GM19452 (cell line): ENCODE measurements at regions not wholly inside any gene's neighbourhood (a gene's known extent, or its start where the extent isn't known, plus 50 kb on each side); places are given as distances from the start of the nearest gene placed in this dataset.

ENCODE experiments used
- ATAC-seq: cut with Tn5 transposase; IDR thresholded peaks from one replicate; pipeline ENCODE4 v1.9.1; 2021; ENCODE audit not compliant: unreplicated experiment

DNA sequence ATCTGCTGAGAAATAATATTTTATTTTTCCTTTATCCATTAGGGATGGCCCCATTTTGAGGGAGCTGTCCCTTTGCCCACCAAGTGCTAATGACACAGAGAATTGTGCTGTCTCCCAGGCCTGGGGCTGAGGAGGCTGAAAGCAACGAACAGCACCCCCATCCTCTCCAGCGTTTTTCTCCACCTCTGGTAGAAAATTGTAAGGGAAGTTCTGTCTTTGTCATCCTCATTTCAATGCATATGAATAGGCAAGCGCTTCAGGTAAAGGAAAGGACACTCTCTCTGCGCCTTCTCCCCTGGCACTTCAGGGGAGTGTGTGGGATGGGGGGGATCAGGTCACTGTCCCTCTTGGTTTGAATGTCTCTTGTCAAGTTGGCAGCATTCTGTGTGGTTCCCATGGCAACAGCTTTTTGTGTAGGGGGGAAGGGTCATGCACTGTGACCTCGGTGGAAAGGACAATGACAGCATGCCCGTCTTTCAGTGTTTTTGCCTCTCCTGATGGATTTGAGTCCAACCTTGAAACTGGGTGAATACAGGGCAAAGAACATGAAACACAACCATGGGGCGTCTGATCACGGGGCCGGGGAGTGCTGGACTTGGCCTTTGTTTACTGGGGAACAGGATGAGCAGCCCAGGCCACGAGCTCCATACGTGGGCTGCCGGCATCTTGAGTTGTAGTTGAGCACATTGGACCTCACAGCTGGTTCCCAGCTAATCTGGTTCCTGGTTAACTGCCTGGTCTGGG lies 230.2 kb downstream of the VRK1 start:
- ATAC-seq, result no peak

DNA sequence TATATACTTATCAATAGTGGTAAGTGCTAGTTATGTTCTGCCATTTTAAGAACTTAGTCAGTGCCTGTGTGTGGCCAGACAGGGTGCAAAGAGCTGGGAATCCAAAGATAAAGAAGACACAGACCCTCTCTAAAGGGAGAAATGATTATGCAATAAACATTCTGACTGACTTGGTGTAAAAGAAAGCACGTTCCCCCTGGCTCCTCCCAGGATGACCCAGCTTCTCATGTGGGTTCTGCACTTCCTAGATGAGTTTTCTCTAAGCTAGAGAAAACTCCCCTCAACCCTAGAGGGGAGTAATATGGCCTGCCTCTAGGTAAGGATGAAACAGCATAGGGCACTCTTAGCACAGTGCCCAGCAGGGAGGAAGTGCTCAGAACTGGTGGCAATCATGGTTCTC lies 231.2 kb downstream of the VRK1 start:
- no peak for ATAC-seq

- ATAC-seq, result no peak
These were observed 232.6 kb downstream of the VRK1 start for GRCh38 chr14:97029800-97030199.

- no peak for ATAC-seq
These were observed 234.3 kb downstream of the VRK1 start for GRCh38 chr14:97031530-97031929.

DNA sequence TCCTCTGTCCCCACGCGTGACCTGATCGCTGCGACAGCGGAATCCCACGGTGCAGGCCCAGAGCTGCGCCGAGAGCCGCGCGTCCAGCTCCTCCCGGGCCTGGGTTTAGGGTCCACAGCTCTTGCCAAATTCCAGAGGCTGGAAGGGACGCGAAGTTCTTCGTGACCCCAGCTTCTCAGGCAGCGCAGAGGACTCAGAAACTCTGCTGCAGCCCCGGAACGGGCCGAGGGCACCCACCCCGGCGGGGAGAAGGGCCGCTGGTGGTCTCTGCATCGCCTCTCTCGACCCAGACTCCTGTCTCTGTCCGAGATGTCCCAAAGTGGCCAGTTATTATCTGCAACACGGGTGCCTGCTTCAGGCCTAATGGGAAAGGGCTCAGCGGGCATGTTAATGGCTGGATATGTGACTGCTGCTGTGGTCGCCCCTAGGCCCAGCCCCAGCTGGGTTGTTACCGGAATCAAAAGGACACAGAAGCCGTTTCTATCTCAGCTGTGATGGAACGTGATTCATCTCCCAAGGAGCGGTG lies 236.4 kb downstream of the VRK1 start:
- ATAC-seq, result no peak

DNA sequence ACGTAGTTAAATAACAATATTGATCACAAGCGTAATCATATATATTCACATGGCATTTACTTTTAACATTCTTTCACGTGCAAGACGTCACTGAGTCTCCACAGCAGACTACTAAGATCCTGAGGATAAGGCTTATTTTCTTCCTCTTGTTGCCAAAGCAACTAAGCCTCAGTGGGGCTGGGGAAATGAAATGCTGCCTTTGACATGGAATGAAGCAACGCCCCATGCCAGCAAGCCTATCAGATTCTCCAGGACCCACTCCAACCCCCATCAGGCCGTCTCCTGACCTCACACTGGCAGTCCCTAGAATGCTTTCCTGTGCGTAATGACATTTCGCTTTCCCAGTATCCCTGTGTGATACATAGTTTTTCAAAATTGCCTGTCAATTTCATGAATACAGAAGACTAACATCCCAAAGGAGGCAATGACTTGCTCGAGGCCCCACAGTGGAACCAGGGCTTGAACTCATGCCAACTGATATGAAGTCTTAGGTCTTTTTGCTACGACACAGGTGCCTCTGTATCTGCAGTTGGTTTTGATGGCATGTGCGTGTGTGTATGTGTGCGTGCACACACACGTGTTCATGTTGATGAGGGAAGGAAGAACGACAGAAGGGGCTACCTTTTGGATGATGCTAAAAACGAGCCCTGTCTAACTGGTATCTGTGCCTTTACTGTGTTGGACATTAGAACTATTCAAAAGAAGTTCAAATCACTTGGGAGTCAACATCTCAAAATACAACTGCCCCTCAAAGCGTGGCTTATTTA lies 239.1 kb downstream of the VRK1 start:
- no peak for ATAC-seq

DNA sequence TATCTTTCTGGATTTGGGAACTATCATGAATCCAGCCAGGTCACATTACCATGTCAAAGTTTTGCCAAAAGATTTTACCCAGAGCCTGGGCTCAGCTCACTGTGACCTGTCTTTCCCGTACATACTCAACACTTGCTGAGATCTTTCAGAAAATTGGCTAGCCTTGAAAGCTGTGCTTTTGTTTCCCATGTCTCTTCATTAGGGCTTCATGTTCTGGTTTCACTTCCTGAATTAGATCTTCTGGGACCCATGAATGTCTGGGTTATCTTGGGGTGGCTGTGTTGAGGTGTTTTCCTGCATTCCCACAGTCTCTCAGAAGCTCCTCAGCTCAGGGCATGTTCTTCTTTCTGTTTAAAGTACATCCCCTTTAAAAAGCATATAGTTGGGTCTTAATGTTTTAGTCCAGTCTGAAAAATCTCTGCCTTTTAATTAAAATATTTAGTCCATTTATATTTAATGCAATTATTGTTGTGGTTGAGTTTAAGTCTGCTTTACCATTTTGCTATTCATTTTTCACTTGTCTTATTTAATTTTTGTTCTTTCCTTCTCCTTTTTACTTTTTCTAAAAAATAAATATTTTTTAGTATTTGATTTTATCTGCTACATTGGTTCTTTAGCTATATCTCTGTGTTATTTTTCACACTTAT lies 242.7 kb downstream of the VRK1 start:
- no peak for ATAC-seq

- no peak for ATAC-seq
These were observed 249.8 kb downstream of the VRK1 start for GRCh38 chr14:97046967-97047366.

DNA sequence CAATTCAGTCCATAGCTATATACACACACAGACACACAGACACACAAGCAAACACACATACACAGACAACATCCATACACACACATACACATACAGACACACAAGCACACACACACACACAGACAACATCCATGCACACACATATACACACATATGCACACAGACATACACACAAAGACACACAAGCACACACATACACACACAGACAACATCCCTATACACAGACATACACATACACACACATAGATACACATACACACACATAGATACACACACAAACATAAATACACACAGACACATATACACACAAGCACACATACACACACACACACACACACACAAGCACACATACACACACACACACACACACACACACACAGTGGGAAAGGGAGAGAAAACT lies 254.8 kb downstream of the VRK1 start:
- ATAC-seq, result no peak

DNA sequence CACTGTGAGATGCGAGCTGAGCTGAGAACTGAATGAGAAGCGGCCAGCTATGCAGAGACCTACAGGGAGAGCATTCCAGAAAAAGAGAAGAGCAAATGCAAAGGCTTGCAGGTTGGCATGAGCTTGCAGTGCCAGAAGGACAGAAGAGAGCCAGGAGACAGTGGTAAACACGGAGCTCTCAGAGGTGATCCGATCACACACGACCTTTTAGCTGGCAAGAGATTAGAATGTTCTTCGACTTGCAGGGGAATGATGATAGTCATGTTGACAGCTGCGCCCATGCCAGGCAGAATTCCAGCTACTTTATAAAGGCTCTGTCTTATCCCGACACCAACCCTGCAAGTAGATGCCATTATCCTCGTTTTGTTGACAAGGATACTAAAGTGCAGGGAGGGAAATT lies 256.8 kb downstream of the VRK1 start:
- no peak for ATAC-seq

GRCh38 chr14:97055355-97055754 lies 258.2 kb downstream of the VRK1 start:
- ATAC-seq, result no peak

DNA sequence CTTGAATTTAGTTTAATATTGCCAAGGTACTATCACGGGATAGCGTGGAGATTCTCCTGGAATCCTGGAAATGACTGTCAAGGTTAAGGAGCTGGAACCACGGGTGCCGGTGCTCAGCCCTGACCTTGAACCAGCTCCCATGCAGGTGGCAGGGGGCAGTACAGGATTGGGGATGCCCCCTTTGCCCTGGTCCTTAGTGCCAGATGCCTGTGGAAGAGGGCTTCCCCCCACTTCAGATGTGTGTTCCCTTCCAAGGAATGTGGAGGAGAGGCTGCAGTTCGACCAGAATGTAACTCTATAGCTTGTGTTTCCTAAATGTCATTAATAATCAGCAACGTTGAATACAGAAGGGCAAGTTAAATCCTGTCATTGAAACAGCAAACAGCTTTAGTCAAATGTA lies 258.9 kb downstream of the VRK1 start:
- no peak for ATAC-seq

DNA sequence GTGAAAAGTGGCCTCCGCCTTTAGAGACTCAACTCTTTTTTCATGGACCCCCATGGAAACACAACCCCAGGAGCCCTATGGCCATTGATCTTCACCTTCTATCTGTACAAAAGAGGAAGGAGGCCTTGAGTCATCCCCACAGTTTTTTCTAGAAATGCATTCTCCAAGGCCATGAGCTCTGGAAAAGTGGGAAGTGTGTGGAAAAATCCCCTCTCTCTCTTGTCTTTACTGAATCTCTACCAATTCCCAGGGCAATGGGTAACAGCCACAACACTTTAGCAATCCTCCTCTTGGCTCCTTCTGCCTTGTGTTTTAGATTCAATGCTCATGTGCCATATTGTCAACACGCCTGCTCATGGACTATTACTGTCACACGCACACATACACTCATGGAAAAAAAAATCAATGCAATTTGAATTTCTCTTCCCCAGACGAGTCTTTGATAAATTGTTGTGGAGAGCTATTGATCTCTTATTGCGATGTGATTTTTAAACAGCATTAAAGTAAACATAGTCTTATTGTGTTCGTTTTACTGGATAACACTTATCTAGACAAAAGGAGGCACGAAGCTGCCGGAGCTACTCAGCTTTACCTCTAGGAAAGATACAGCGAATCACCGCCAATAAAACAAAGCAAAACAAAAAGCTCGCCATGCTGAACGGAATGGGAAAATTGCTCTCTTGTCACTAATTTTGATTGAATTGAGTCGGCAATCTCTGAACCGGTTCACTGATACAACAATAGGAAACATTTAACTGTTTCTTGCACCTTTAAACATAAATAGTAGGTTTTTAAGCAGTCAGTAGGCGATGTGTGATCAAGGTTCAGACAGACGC lies 260.3 kb downstream of the VRK1 start:
- ATAC-seq, result no peak

- ATAC-seq, result no peak
These were observed 260.9 kb downstream of the VRK1 start for GRCh38 chr14:97058074-97058467.

- ATAC-seq, result no peak
These were observed 261.4 kb downstream of the VRK1 start for GRCh38 chr14:97058589-97058988.

DNA sequence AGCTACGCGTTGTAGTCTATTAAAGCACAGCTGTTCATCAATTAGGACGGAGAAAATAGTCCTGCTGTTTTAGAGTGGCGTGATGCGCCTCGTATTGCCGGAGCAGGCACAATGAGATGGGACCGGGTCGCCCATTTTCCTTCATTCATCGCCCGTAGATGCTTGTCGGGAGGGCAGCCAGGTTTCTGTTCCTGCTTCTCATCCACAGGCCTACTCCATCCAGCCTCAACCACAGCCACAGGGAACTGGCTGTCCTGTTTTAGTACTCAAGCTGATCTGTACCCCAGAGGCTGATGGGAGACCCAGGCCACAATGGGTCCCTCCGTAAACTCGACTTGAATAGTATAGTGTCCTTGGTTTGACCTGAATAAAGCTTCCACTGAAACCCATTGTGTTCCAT lies 264.0 kb downstream of the VRK1 start:
- no peak for ATAC-seq

DNA sequence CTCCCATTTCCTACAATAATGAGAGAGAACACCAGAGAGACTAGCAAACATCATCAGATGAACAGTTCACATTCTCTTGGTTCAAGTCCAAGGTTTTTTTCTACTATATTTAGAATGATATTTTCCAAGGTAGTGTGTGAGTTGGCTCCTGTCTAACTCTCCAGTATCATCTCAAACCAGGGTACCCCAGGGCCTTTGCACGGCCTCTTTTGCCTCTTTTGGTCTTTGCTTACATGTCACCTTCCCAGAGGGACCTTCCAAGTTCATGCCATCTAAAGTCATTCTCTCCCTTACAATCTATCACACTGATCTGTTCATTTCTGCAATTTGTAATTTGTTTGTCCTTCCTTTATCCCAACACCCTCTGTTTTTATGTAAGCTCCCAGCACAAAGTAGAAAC lies 264.5 kb downstream of the VRK1 start:
- ATAC-seq, result no peak

DNA sequence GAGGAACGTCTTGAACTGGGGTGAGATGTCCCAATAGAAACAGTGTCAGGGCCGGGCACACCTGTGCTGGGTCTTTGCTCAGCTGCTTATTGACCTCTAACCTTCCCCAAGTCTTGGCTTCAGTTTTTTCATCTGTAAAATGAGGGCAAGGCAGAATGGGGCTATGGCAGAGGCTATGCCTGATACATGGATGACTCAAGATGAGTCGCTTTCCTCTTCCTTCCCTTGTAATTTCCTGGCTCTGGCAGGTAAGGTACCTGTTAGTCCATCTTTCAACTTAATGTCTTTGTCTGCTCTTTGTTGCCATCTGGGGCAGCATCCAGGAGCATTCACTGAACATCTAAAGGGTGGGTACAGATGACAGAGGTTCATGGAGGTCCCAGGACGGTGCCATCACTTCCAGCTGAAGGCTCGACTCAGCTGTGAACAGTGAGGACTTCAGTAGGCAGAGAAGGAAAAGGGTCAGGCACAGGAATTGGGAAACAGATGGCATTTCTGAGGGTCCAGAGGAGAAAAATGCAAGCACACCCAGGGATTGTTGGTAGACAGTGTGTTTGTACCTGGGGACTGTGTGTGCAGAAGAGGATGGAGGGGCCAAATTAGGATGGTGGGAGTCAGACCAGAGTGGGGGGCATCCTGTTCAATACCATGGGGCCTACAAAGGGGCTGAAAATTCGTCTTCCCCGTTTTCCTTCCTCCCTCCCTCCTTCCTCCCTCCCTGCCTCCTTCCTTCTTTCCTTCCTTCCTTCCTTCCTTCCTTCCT lies 268.3 kb downstream of the VRK1 start:
- no peak for ATAC-seq

DNA sequence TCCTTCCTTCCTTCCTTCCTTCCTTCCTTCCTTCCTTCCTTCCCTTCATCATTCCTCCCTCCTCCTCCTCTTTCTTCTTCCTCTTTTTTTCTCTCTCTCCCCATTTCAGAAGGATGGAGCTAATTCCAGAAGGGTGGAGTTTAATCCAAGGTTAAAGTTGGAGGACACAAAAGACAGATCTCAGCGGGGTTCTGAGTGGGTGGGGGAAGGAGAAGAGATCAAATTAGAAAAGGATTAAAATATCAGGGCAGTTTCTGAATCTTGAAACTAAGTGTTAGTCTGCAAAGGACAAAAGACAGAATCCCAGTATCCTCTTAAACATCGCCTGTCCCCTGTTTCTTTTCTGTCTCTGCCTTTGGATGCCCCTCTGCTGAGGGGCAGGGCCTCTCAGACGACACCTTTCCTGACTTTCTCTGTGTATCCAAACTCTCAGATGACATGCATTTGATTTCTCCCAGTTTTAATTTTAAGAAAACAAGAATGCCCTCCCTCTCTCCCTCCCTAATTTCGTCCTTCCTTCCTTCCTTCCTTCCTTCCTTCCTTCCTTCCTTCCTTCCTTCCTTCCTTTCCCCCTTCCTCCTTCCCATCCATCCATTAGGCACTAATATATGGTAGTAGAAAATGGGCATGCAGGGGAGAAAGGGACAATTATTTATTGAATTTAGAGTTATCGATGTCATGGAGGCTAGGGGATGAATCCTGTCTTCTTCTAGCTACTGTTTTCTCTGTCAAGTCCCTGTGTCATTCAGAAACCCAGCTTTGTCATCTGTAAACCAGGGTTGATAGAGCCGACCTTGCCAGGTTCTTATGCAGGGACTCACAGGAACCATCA lies 269.1 kb downstream of the VRK1 start:
- ATAC-seq, result no peak
